ENCODE measurements at regions not wholly inside any gene's neighbourhood (a gene's known extent, or its start where the extent isn't known, plus 50 kb on each side); places are given as distances from the start of the nearest gene placed in this dataset.

DNA sequence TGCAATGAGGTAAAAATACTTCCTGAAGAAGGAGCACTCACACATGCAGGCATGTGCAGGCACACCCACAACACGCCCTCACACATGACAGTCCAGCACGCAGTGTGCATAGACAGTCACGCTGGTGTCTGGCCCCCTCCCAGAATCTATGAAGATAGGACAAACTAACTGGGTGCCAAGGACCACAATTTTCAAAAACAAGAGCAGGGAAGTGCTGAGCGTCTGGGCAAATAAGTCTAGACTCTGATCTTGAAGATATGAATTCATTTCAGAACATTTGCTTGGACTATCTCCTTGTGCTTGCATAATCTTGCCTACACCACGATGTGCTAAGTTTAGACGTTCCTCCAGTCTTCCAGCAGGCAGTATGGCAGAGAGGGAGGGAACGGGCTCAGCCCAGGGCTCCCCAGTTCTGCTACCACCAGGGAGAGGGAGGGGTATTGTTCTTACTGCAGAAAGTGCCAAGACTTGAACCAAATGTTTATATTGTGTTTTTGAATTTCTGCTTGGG lies 276.5 kb upstream of the KLF6 start:
- peak; percentile 56 for DNase-seq (ENCODE audit: low spot score)

DNA sequence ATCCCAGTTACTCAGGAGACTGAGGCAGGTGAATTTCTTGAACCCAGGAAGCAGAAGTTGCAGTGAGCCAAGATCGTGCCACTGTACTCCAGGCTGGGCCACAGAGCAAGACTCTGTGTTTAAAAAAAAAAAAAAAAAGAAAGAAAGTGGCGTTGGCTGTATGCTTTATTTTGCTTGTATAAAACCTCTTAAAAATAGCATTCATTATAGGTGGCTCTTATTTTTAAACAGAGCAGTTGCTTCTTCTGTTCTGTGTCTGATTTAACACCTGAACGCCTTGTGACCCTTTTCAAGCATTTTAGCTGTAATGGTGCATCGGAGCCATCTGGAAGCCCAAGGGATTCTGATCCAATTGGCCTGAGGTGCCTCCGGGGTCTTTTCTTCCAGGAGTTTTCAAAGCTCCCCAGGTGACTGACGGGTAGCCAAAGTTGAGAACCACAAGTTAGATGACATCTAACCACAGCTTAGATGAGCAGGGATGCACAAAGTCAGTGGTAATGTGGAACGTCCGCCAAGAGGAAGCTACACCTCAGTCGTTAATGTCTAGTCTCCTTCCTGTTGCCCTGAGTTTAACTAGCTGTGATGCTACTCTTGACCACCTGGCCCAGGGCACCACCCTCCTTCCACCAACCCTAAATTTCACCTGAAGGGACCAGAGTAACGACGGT lies 274.6 kb upstream of the KLF6 start:
- DNase-seq (ENCODE audit: low spot score), result peak; percentile 49

DNA sequence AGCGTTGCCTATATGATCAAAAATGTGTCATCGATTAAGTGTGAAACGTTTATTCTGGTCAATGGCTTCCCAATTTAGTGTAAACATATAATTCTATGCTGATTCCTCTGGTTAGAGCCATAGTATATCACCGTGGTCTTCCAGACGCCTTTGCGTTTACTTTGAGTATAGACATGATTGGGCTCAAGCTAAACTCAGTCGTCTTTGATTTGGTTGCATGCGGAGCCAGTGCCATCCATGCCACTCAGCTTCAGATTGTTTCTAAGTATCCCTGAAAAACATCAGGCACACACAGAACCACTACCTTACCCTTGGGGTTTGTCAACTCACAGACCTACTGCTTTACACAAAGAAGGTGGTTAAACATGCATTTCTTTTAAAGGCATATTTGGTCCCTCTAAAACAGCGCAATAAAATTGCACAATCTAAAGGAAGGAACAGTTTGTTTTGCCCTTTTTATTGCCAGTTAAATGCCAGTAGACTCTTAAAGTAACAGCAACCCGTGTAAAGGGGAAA lies 273.6 kb upstream of the KLF6 start:
- peak; percentile 90 for DNase-seq (ENCODE audit: low spot score)

DNA sequence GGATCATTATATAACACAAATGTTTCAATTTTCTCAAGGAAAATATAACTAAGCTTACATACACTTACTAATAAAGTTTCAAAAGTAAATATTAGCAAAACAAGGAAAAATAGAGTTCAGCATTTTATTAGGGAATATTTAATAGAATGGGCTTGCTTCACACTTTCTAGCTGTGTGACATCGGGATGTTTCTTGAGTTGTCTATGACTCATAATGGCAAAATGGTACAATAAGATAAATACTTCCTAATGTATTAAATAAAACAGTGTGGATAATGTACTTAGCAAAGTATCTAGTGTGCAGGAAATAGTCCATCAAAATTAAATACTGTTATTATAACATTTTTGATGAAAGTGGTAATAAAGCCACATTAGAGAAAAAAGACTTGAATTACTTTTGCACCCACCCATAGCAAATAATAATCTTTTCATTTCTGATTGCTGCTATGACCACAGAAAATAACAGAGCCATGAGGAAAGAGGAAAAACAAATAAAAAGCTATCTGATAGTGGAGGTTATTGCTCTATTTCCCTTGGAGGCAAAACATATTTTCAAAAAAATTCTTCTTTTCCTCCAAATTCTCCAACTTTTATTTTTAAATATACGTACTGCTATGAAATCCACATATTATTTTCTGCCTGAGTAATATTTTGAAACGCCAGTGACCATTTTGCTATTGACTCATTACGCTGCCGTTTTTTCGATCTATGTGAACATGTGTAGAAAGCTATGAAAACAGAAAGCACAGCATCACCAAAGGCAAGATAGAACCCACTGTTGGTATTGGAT lies 272.9 kb upstream of the KLF6 start:
- peak; percentile 91 for DNase-seq (ENCODE audit: low spot score)

DNA sequence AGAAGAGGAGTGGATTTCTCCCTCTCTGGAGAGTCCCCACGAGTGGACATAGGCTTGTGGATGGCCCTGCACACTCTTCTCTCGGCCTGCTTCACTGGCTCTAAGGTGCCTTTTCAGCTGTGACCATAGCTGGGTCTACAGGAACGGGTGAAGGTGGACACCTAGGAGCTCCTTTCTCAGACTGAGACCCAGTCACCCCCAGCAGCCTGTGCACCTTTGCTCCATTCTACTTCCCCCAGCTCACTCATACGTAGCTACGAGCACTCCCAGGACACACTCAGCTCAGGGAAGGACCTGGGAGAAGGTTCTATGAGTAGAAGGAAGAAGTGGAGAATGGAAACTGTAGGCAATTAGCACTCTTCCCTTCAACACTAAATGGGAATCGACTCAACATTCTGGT lies 272.0 kb upstream of the KLF6 start:
- DNase-seq (ENCODE audit: low spot score), result peak; percentile 77

DNA sequence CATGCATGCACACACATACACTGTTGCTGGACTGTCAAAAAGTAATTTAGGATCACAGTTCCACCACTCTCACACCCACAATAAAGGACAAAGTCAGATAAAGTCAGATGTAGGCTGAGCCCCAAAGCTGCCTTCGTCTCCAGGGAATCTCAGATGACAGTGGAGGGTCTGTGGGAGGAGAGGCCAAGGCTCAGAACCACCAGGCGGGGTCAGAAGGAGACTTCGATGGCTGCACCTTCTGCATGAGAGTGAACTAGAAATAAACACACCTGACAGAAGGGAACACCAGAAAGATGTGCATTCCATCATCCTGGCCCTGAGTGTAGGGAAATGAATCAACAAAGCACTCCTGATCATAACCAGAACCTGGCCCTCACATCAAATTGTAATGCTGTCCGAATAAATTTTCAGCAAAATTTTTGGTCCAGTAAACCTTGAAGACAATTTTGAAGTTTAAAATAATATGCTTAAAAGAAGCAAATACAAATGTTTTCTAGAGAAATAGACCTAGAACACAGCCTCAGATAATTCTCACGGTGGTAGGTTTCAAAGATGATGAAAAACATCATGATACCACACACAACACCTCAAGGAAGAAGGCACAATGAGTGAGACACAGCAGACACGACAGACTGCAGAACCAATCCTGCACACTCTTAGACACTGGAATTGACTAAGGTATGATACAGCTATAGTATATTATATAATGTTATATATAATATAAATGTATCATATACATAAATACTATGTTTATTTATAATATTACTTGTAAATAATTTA lies 269.8 kb upstream of the KLF6 start:
- no peak for DNase-seq (ENCODE audit: low spot score)

DNA sequence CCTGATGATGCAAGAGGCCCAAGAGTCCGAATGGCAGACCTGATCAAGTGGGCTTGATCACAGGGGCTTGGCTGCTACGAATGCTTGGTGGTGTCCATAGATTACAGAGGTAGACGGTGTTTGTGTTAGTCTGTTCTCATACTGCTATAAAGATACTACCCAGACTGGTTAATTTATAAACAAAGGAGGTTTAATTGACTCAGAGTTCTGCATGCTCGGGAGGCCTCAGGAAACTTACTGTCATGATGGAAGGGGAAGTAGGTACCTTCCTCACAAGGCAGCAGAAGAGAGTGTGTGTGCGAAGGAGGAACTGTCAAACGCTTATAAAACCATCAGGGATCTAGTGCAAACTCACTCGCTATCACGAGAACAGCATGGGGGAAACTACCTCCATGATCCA lies 268.9 kb upstream of the KLF6 start:
- no peak for DNase-seq (ENCODE audit: low spot score)

DNA sequence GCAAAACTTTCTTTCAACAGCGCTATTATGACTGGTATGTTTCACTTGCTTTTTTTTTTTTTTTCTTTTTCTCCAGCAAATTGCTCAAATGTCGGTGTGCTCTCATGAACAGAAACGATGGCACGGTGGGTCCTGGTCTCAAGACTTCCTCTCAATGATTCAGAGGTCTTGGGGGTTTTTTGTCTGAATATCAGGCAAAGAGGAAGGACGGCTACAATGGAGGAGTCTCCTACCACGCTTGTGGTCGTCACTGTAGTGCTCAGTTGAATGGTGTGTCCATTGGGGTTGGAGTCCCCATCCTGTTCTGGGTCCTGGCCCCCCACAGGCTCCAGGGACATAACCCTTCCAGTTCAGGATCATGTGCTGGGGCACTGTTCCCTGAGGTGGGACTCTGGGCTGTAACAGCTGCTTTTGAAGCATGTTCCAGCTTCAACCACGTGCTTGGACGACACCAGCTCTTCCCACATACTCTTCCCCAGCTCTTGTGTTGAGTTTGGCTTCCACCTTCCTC lies 266.7 kb upstream of the KLF6 start:
- no peak for DNase-seq (ENCODE audit: low spot score)

DNA sequence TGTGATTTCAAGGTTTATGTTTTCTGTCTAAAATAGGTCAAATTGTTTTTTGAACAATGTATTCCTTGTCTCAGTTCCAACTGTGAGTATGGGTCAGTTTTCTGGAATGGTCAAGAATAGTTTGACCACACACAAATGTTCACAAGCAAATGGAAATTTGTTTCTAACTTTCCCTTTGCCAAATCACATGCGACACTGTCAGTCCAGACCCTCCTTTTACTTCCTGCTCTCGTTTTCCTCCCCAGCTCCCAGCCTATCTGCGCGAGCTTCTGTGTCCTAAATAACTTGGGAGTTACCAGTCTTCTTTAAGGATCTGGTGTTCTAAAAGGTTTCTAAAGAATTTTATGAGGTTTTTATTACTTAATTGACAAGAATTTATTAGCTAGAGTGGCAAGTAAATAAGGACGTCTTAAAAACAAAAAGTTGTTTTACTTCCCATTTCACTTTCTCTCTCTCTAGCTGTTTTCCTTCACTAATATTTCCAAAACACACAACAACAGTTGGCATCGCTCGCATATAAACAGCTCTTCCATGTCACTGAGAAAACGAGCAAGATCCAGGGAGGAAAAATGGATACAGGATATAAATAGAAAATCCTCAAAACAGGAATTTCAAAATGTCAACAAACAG lies 266.1 kb upstream of the KLF6 start:
- peak; percentile 35 for DNase-seq (ENCODE audit: low spot score)

DNA sequence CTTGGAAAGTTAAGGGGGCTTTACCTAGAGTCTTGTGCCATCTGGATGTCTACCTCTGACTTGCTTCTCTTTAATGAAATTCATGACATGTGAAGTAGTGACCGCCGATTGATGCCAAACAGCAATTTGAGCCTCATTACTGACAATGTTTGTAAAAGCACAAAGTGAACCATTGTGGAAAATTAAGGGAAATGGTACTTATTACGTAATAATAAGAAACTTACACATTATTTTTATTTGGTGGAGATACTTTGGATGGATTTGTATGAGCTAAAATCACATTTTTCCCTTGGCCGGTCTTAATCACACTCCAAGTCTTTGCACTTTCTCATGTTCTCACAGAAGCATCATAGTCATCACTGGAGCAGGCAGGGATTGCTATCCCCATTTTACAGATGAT lies 265.1 kb upstream of the KLF6 start:
- DNase-seq (ENCODE audit: low spot score), result no peak

DNA sequence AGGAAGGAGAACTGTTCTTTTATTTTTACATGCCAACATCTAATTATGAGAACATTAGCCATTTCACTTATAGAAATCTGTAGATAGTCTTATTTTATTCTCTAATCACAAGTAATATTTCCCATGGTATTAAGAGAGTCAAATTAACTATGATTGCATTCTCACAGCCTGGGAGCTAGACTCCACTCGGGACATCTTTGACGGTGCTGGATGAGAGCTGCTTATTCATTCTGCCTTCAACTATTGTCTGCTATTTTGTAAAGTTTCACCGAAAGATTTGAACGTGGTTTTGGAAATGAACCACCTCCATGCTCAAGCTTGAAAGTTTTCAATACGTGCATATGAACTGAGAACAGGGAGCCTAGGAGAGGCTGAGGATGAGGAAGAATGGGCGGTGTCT lies 264.3 kb upstream of the KLF6 start:
- no peak for DNase-seq (ENCODE audit: low spot score)

DNA sequence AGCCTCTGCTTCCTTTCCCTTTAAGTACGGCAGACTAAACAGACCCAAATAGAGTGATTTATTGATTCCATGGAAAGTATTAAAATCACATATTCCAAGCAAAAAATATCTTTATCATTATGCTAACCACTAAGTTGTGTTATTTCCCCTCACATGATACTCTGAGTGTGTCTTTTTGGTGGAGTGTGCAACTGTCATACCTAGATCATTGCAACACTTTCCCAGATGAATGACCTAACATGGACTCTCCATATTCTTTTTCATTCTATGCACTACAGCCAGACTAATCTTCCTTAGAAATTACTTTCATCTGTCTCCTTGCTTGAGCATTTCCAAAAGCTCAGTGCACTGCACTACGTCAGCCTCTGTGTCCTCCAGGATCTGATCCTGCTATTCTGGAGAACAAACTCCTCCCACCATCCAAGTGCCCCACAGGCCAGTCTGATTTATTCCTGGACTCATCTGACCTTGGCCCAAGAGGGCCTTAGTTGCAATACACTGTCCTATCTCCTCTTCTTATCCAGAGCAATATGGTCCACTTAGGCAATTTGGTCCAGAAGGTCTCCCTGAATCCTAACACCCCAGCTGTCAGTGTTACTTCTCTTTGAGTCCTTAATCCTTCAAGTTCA lies 263.3 kb upstream of the KLF6 start:
- DNase-seq (ENCODE audit: low spot score), result no peak

DNA sequence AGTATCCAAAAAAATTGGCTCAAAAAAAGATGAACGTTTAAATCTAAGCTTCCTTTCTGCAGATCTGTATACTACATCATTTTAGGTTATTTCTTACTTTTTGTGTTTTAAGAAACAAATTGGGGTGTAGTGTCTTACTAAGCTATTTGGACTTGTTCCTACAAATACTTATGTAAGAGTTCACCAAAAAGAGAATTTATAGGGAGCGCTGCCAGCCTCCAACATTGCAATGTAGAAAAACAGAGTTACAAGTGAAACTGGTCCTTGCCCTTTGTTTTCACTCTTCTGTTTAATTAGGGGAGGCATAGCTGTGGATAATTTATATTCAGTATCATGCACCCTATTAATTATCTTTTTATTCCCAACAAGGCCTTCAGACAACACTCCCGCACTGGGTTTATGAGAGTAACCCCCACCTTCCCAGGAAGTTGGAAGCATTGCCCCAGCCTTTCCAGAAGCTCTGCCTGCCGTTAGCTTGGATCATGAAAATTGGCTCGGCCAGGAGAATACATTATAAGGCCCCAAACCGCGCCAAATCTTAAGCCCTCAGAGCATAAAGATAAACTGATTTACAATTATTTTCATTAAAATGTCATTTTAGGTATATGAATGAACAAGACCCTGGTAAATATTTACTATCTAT lies 261.8 kb upstream of the KLF6 start:
- DNase-seq (ENCODE audit: low spot score), result no peak

DNA sequence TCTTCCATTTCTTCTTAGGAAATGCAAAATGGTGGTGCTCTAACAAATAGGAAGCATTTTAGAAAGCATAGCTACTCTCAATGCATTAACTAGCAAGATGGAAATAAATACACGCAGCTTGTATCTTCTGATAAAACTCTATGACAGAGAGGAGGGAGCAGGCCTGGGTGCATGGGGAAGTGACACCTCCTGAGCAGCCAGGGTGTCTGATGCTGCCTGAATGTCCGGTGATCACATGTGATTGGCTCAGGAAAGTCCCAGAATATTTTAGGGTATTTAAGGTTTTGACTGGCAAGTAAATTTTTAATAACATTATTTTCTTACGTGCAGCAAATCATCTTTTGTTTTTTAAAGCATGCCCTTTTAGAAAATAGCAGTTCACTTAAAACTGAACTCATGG lies 261.0 kb upstream of the KLF6 start:
- DNase-seq (ENCODE audit: low spot score), result no peak

DNA sequence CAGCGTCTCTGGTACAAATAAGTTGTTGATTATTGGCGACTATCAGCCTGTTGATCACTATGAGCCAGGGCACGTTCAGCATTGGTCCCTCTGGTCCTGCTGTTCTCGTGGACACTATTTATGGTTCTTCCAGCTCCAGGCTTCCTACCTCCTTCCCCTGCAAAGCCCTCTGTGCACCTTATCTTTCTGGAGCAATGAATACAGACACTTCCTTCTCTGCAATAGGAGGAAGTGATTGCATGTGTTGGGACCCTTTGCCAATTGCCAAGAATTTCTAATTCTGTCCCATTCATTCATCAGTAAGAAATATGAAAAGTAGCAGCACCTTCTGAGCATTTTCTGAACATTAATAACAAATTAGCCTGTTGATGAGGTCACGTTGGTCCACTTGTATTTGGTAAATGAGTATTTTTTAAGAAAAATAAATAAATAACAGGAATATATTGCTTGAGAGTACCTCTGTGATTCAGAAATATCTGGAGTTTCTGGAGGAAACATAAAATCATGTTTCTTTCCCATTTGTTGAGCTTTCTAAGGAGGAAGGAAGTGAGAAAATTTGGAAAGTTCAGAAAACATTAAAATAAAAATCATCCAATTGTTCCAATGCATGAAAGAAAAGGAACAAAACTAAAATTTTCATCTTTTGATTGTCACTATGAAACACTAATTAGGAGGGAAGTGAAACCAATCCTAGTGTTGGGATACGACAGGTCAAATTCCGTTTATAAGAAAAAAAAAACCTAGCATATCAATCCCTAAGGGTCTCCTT lies 259.1 kb upstream of the KLF6 start:
- no peak for DNase-seq (ENCODE audit: low spot score)

DNA sequence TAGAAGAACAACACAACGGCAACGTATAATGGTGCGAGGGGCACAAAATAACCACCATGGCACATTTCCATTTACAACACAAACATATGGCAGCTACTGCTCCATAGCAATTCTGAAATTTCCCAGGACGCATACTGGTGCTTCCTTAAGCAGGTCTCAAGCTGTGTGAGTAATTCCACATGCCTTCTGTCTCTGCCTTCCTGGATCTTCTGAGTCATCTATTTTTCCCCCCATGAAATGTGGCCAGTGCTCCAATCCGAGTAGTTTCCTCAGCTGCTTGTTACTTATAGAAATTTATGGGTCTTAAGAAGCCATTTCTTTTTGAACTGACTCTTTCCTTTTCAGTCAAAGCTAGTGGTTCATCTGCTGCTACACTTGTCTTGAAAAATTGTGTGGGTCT lies 256.6 kb upstream of the KLF6 start:
- DNase-seq (ENCODE audit: low spot score), result no peak

DNA sequence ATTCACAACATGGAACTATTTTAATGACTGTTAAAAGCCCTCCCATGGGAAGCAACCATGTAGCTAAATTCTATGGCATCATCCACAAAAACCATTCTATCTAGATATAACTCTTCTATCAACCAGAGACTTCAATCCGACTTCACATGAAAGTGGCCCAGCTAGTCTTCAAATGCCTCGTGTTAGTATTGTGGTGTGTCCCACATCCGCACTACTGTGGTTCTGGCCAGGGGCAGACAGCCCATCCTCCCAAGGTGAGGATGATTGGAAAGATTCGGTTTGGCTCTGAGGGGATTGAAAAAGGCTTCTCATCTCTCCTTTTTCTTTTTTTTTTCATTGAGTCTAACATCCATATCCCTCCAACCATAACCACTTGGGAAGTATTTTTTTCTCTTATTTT lies 253.0 kb upstream of the KLF6 start:
- DNase-seq (ENCODE audit: low spot score), result no peak

DNA sequence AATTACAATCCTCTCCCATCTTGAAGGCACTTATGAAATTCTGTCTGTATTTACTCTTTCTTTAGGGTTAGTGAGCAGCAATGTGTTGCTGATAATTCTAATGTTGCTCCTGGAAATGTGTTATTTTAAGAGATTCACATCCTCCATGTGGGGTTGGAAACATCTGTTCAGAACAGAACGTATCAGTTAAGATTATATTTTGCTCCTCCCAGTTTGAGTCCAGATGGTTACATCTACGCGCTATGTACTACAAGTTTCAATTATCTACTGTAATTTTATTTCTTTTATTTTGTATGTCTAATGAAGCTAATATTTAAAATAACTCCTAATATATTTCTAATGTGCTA lies 250.6 kb upstream of the KLF6 start:
- no peak for DNase-seq (ENCODE audit: low spot score)

DNA sequence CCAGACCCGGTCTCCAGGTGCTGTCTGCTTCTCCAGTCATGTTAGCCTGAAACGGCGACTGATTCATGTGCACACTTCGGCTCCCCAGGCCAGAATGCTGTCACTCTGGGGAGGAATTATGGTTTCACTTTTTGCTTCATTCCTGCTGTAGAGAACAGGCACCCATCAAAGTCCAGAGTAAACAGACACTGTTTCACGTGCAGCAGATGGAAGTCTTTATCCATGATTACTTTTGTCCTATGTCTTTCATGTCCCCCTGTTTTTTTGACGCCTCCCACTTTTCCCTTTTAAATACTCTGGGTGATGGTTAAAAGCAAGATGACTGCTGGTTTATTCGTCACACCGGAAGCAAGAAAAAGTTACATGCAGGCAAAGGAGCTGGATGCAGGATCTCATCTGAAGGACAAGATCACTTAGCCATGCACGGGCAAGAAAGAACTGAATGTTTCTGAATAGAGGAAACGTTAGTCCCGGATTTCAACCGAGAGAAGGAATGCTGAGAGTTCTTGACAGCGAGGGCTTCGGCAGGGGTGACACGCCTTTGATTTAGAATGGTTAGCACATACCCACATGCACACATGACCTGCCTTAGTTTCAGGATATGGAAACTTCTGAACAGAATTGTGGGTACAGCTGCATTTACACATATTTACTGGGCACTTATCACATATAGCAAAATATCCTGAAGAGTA lies 250.0 kb upstream of the KLF6 start:
- DNase-seq (ENCODE audit: low spot score), result peak; percentile 43
